Natural killer cell treated with Interleukin-12 subunit alpha and Interleukin-12 subunit beta and Interleukin-15 and Interleukin-18, amount 100 ng/mL, for 72 hours (primary cell): ENCODE measurements at regions not wholly inside any gene's neighbourhood (a gene's known extent, or its start where the extent isn't known, plus 50 kb on each side); places are given as distances from the start of the nearest gene placed in this dataset.

Experiments
- ATAC-seq, 2 donors: fragments of 150-1000 bp; cut with Tn5 transposase in 1 of 2; sonication (Bioruptor Pico), chemical (Tn5 transposase) in 1 of 2; 2 replicates each; pipeline ENCODE4 v1.10.0; 2021
- DNase-seq: peaks from one replicate; pipeline ENCODE4 v3.0.0; 2022; ENCODE audit warnings: low spot score
- H3K27ac Mint-ChIP-seq, 2 donors: 1 replicate in 1 of 2; 2 replicates in 1 of 2; pipeline ENCODE4 v1.8.0; 2022; ENCODE audit warnings: mixed read lengths in 2 of 2, mild to moderate bottlenecking in 1 of 2, moderate library complexity in 1 of 2
- H3K27me3 Mint-ChIP-seq, 2 donors: 1 replicate in 1 of 2; 2 replicates in 1 of 2; pipeline ENCODE4 v1.8.0; 2022; ENCODE audit warnings: mixed read lengths in 2 of 2
- H3K36me3 Mint-ChIP-seq: one replicate; pipeline ENCODE4 v1.8.0; 2022; ENCODE audit warnings: mixed read lengths
- H3K4me1 Mint-ChIP-seq, 2 donors: 1 replicate in 1 of 2; 2 replicates in 1 of 2; pipeline ENCODE4 v1.8.0; 2022; ENCODE audit warnings: low read depth in 2 of 2, mixed read lengths in 2 of 2, mild to moderate bottlenecking in 1 of 2
- H3K4me3 Mint-ChIP-seq: one replicate; pipeline ENCODE4 v1.8.0; 2022; ENCODE audit warnings: mixed read lengths
- H3K9me3 Mint-ChIP-seq: 2 replicates; pipeline ENCODE4 v1.8.0; 2022; ENCODE audit warnings: mixed read lengths

DNA sequence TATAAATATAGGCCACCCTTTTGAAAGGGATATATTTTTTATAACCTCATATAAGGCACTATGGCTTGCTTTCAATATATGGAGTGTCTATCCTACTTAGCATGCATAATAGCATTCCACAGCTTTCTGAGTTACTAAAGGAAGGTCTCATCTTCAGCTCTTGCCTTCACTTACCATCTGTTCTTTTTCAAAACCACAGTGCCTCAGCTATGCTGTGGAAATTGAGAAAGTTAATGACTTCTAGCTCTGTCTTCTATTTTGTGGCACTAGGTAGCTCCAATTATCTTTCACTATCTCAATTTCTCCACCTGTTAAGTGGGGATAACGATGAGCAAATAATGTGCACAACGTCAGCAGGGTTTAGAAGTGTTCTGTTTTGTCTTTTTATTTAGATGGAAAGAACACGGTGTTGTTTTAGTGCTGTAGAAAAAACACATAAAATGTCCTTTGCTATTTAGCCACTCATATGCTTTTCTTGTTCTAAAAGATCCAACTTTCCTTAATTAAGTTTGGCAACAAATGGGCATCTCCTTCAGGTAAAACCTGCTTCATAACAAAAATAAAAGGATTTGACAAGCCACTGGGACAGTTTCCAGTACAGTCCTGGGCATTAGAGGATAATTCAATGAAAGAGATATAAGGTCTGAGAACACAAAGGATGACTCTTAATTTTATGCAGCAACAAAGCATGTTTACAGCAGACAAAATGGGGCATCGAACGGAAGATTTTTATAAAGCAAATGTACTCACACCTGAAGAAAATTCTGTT, 462.0 kb upstream of the SYT1 start:
- ATAC-seq (no peak), DNase-seq (no peak)
- H3K27me3 Mint-ChIP-seq, result no peaks in the 10 kb centered on the region
- no peak overlapping the region for H3K4me3 Mint-ChIP-seq
- no peaks in the 10 kb centered on the region for H3K4me1 Mint-ChIP-seq
- peaks cover 4% of the 10 kb centered on the region for H3K9me3 Mint-ChIP-seq
- no peak overlapping the region for H3K27ac Mint-ChIP-seq
- H3K36me3 Mint-ChIP-seq, result no peaks in the 10 kb centered on the region

- H3K36me3 Mint-ChIP-seq, result no peaks in the 10 kb centered on the region
- ATAC-seq (no peak), DNase-seq (no peak)
- peaks cover under 1% of the 10 kb centered on the region for H3K9me3 Mint-ChIP-seq
- H3K4me1 Mint-ChIP-seq, result no peaks in the 10 kb centered on the region
- no peaks in the 10 kb centered on the region for H3K27me3 Mint-ChIP-seq
- no peak overlapping the region for H3K4me3 Mint-ChIP-seq
- H3K27ac Mint-ChIP-seq, result no peak overlapping the region
These were observed 461.4 kb upstream of the SYT1 start for GRCh38 chr12:78403136-78403535.

- no peaks in the 10 kb centered on the region for H3K27me3 Mint-ChIP-seq
- H3K9me3 Mint-ChIP-seq, result peaks cover under 1% of the 10 kb centered on the region
- no peaks in the 10 kb centered on the region for H3K36me3 Mint-ChIP-seq
- no peaks in the 10 kb centered on the region for H3K4me1 Mint-ChIP-seq
- no peak overlapping the region for H3K4me3 Mint-ChIP-seq
- ATAC-seq (no peak), DNase-seq (no peak)
- no peak overlapping the region for H3K27ac Mint-ChIP-seq
These were observed 460.9 kb upstream of the SYT1 start for GRCh38 chr12:78403681-78404080.

- DNase-seq (no peak), ATAC-seq (no peak)
- no peaks in the 10 kb centered on the region for H3K4me1 Mint-ChIP-seq
- no peaks in the 10 kb centered on the region for H3K27me3 Mint-ChIP-seq
- peaks cover 3% of the 10 kb centered on the region for H3K9me3 Mint-ChIP-seq
- H3K4me3 Mint-ChIP-seq, result no peak overlapping the region
- H3K27ac Mint-ChIP-seq, result no peak overlapping the region
- H3K36me3 Mint-ChIP-seq, result no peaks in the 10 kb centered on the region
These were observed 458.4 kb upstream of the SYT1 start for GRCh38 chr12:78406213-78406612.

- no peaks in the 10 kb centered on the region for H3K27me3 Mint-ChIP-seq
- DNase-seq (no peak), ATAC-seq (no peak)
- H3K4me3 Mint-ChIP-seq, result no peak overlapping the region
- no peaks in the 10 kb centered on the region for H3K36me3 Mint-ChIP-seq
- no peak overlapping the region for H3K27ac Mint-ChIP-seq
- H3K9me3 Mint-ChIP-seq, result peaks cover 6% of the 10 kb centered on the region
- no peaks in the 10 kb centered on the region for H3K4me1 Mint-ChIP-seq
These were observed 457.7 kb upstream of the SYT1 start for GRCh38 chr12:78406828-78407227.

GRCh38 chr12:78407722-78408121, 456.9 kb upstream of the SYT1 start:
- H3K4me3 Mint-ChIP-seq, result no peak overlapping the region
- no peak for DNase-seq
- H3K36me3 Mint-ChIP-seq, result no peaks in the 10 kb centered on the region
- no peak for ATAC-seq
- H3K9me3 Mint-ChIP-seq, result peaks cover 6% of the 10 kb centered on the region
- no peaks in the 10 kb centered on the region for H3K27me3 Mint-ChIP-seq
- H3K27ac Mint-ChIP-seq, result no peak overlapping the region
- no peaks in the 10 kb centered on the region for H3K4me1 Mint-ChIP-seq

DNA sequence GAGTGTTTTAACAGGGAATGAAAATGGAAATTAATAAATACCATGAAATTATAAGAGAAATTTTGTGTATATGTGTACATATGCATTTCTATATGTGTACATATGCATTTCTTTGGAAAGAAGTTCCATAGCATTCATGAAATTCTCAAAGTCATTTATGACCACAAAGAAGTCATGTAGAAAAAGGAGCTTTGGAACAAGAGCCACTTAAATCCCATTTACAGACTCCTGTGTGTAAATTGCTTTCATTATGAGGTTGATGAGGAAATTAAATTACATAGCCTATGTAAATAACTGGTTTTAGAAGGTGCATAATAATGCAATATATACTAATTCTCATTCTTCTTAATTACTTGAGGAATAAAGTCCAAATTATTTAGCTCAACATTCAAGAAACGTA, 450.5 kb upstream of the SYT1 start:
- H3K27ac Mint-ChIP-seq, result no peak overlapping the region
- DNase-seq, result no peak
- H3K4me1 Mint-ChIP-seq, result no peaks in the 10 kb centered on the region
- ATAC-seq, result no peak
- peaks cover 5% of the 10 kb centered on the region for H3K36me3 Mint-ChIP-seq
- H3K4me3 Mint-ChIP-seq, result no peak overlapping the region
- peaks cover 6% of the 10 kb centered on the region for H3K9me3 Mint-ChIP-seq
- H3K27me3 Mint-ChIP-seq, result no peaks in the 10 kb centered on the region

GRCh38 chr12:78418919-78419318, 445.7 kb upstream of the SYT1 start:
- H3K27me3 Mint-ChIP-seq, result no peaks in the 10 kb centered on the region
- no peak for ATAC-seq
- no peak overlapping the region for H3K27ac Mint-ChIP-seq

DNA sequence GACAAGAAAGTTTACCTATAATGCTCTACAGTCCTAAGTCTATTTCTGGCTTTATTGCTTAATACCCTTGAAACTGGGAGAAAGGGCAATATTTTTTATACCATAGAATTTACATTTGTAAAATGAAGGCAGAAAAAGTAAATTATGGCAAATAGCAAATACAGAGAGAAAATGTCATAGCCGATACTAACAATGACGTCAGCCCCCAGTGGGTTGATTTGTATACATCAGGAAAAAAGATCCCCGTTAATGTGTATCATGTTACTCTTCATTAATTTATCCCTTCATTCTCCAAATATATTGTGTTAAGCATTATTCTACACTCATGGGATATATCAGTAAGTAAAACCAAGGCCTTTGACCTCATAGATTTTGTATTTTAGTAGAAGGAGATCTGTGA, 445.1 kb upstream of the SYT1 start:
- H3K27ac Mint-ChIP-seq, result no peak overlapping the region
- H3K27me3 Mint-ChIP-seq, result no peaks in the 10 kb centered on the region
- no peaks in the 10 kb centered on the region for H3K4me1 Mint-ChIP-seq
- H3K9me3 Mint-ChIP-seq, result peaks cover 2% of the 10 kb centered on the region
- ATAC-seq, result no peak
- no peak overlapping the region for H3K4me3 Mint-ChIP-seq
- H3K36me3 Mint-ChIP-seq, result peaks cover 5% of the 10 kb centered on the region
- no peak for DNase-seq

More at GRCh38 chr12:78418919-78419318, 445.7 kb upstream of the SYT1 start:
- Mint-ChIP-seq H3K4me1 (no peaks in the 10 kb centered on the region), H3K36me3 (peaks cover 5% of the 10 kb centered on the region), H3K4me3 (no peak overlapping the region), H3K9me3 (peaks cover 2% of the 10 kb centered on the region)
- no peak for DNase-seq

DNA sequence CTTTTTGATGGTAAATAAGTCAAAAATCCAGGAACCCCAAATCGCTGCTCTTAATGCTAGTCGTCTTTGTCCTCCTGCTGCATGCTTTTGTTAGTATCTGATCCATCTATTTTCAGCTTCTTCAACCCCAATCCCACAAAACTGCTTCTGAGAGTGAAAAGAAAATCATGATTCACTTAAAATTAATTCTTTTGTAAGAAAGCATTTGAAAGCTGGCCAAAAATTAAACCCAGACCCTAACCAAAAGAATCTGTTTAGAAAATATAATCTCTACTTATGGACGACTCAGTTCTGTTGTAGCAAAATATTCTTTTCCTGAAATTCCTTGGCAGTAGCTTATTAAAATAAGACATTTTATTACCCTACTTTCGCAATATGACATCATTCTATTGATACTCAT, 443.6 kb upstream of the SYT1 start:
- Mint-ChIP-seq H3K9me3 (no peaks in the 10 kb centered on the region), H3K36me3 (no peaks in the 10 kb centered on the region), H3K27me3 (no peaks in the 10 kb centered on the region), H3K27ac (no peak overlapping the region), H3K4me3 (no peak overlapping the region), H3K4me1 (no peaks in the 10 kb centered on the region)
- DNase-seq (no peak), ATAC-seq (no peak)

- no peaks in the 10 kb centered on the region for H3K27me3 Mint-ChIP-seq
- ATAC-seq (no peak), DNase-seq (no peak)
- H3K4me3 Mint-ChIP-seq, result no peak overlapping the region
- H3K36me3 Mint-ChIP-seq, result no peaks in the 10 kb centered on the region
- no peak overlapping the region for H3K27ac Mint-ChIP-seq
- H3K9me3 Mint-ChIP-seq, result peaks cover 27% of the 10 kb centered on the region
- H3K4me1 Mint-ChIP-seq, result no peaks in the 10 kb centered on the region
These were observed 434.0 kb upstream of the SYT1 start for GRCh38 chr12:78430551-78430950.

- Mint-ChIP-seq H3K27ac (no peak overlapping the region), H3K9me3 (peaks cover 29% of the 10 kb centered on the region), H3K4me1 (no peaks in the 10 kb centered on the region), H3K36me3 (no peaks in the 10 kb centered on the region), H3K4me3 (no peak overlapping the region), H3K27me3 (no peaks in the 10 kb centered on the region)
- ATAC-seq (no peak), DNase-seq (no peak)
These were observed 432.6 kb upstream of the SYT1 start for GRCh38 chr12:78431931-78432330.

GRCh38 chr12:78439666-78440065, 424.9 kb upstream of the SYT1 start:
- H3K4me3 Mint-ChIP-seq, result no peak overlapping the region

DNA sequence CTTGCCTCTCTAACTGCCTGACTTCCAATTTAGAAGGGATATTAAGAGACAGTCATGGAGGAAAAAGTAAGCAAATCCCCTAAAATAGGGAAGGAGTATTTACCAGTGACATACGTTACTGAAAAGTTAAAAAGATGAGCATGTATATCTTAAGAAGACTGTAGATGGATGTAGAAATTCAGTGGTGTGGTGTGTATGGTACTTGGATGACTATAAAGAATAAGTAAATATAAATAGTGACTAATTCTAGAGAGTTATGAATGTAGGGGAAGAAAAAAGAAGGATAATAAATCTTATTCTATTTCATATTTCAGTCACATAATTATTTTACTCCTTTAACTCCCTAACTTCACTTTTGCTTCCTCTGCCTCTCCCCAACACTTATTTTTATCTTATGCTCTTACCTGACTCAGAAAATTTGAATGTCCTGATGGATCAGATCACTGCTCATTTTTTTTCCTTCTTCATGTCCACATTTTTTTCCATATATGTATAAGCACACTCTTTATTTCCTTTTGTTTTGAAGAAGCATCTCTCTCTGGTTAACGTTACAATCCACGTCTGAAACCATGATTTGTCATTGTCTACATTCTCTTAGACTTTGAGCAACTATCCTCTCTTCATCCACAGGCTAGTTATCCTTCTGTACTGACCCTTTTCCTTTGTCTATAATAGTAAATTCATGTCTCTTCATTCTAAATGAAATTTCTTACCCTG, 422.7 kb upstream of the SYT1 start:
- Mint-ChIP-seq H3K9me3 (peaks cover 31% of the 10 kb centered on the region), H3K27me3 (no peaks in the 10 kb centered on the region), H3K4me3 (no peak overlapping the region), H3K27ac (no peak overlapping the region), H3K4me1 (no peaks in the 10 kb centered on the region), H3K36me3 (peaks cover 10% of the 10 kb centered on the region)
- no peak for DNase-seq
- no peak for ATAC-seq

More at GRCh38 chr12:78439666-78440065, 424.9 kb upstream of the SYT1 start:
- ATAC-seq (no peak), DNase-seq (no peak)
- Mint-ChIP-seq H3K36me3 (peaks cover 10% of the 10 kb centered on the region), H3K4me1 (no peaks in the 10 kb centered on the region), H3K27me3 (no peaks in the 10 kb centered on the region), H3K9me3 (peaks cover 31% of the 10 kb centered on the region), H3K27ac (no peak overlapping the region)
